Testis (tissue), 2 donors: ENCODE measurements at regions not wholly inside any gene's neighbourhood (a gene's known extent, or its start where the extent isn't known, plus 50 kb on each side); places are given as distances from the start of the nearest gene placed in this dataset.

Source experiments
- CTCF ChIP-seq, 3 experiments: fragments of 450-650 bp in 2 of 3; fragments of 200-600 bp in 1 of 3; sonication (generic) in 1 of 3; IDR thresholded peaks; one replicate each; pipeline ENCODE4 v1.5.1; 2016 to 2019; ENCODE audit warnings: antibody characterized with exemption in 3 of 3, mild to moderate bottlenecking in 2 of 3, moderate library complexity in 1 of 3
- POLR2A ChIP-seq: fragments of 450-650 bp; IDR thresholded peaks from one replicate; pipeline ENCODE4 v1.6.1; 2017; ENCODE audit warnings: antibody characterized with exemption, mild to moderate bottlenecking, moderate library complexity

DNA sequence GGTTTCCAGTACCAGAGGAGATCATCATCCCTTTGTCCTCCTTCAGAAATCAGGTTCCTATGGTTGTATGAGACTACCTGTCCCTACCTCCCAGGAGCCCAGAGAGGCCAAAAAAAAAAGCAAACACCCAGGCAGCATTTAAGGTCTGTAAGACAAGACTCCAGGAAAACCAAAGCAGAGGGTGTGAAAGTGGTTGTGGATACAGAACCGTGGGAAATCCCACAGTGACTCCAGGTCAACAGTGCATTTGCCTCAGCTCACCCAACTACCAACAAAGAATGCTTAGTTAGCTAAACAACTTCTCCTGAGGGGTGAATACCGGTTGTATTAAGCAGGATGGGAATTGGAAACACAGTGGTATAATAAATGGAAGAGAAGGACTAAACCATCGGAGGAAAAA is 83.6 kb downstream of the LBH start:
- no peak for TF ChIP-seq CTCF (IDR thresholded peaks at IDR 0.05)
- no peak for TF ChIP-seq POLR2A
